ENCODE measurements at regions not wholly inside any gene's neighbourhood (a gene's known extent, or its start where the extent isn't known, plus 50 kb on each side); places are given as distances from the start of the nearest gene placed in this dataset.

- FAIRE-seq: no peak
Observed at GRCh38 chr10:10489805-10490571, 527.7 kb upstream of the CELF2 start.

GRCh38 chr10:10490581-10490980 is 527.1 kb upstream of the CELF2 start:
- no peak for FAIRE-seq

DNA sequence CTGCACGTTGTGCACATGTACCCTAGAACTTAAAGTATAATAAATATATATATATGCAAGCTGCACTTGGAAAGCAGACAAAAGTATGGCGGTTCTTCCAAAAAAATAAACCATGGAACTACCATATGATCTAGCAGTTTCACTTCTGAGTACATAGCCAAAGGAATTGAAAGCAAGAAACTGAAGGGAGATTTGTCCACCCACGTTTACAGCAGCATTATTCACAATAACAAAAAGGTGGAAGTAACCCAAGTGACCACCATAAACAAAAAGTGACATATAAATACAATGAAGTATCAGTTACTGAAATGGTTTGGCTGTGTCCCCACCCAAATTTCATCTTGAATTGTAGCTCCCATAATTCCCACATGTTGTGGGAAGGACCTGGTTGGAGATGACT is 525.3 kb upstream of the CELF2 start:
- FAIRE-seq: no peak

DNA sequence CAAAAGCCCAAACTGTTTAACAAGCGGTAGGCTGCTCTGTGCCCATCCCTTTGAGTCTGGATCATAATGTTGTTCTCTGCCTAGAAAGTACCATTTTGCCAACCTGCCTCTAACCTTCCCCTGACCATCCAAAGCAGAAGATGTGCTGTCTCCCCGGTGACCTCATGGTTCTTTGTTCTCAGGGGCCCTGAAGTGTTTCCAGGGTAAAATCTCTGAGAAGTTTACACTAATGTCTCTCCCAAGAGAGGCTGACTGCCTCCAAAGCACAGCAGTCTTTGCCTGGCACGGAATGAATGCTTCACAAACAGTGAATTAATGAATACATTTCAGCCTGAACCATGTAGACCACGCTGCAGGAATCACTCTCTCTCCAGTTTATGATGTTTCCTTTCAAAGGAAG is 523.8 kb upstream of the CELF2 start:
- no peak for FAIRE-seq

DNA sequence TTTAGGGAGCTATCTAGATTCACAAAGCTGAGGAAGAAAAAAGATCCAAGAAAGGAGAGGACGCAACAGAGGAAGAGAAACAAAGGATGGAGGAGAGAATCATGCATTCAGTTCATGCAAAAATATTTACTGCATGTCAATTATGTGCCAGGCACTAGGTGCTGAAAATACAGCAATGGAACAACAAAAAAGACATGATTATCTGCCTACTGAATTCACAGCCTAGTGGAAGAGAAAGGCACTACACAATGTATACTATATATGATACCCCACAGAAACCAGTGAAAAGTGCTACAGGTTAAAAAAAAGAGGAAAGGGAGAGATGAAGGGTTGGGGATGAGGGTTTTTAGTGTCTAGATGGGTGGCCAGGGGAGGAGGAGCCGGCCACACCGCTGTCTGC is 520.4 kb upstream of the CELF2 start:
- FAIRE-seq: no peak

GRCh38 chr10:10498781-10499180 is 518.9 kb upstream of the CELF2 start:
- FAIRE-seq: no peak

DNA sequence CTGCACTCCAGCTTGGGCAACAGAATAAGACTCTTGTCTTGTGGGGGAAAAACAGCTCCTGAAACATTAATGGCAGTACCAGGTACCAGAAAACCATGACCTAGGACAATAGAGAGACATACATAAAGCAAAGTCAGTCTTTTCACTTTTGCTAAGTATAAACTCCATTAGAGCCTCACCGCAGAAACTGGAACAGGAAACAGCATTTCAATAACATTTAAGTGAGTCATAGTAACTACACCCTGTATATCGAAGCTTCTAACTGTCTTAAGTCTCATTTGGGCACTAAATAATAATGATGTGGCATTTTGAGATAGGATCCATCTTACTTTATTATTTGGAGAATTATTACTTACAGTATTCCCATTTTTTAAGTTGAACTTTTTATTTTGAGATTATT is 517.8 kb upstream of the CELF2 start:
- FAIRE-seq: no peak

DNA sequence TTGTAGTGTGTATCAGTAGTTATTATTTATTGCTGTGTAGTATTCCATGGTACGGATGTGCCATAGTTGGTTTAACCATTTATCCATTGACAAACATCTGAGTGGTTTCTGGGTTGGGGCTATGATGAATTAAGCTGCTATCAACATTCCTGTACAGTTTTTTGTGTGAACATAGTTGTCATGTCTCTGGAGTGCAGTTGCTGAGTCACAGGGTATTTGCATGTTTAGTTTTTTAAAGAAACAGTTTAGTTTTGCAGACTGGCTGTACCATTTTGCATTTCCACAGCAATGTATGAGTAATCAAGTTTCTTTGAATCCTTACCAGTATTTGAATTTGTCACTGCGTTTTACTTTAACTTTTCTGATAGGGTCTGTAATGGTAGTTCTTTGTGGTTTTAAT is 516.7 kb upstream of the CELF2 start:
- FAIRE-seq: no peak

DNA sequence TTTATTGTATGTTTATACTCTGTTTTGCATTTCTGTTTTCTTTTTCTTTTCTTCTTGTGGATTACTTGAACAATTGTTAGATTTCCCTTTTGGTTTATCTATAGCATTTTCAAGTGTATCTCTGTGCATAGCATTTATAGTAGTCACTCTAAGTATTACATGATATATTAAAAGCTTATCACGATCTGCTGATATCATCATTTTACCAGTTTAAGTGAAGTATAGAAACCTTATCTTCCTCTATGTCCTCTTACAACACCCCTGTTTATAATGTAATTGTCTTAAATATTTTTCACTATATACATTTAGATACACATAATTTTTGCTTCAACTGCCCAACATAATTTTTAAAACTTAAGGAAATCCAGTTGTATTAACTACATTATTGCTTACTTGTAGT is 513.9 kb upstream of the CELF2 start:
- FAIRE-seq: no peak

GRCh38 chr10:10508211-10508610 is 509.5 kb upstream of the CELF2 start:
- FAIRE-seq: no peak

- FAIRE-seq: no peak
Observed at GRCh38 chr10:10510179-10510578, 507.5 kb upstream of the CELF2 start.

DNA sequence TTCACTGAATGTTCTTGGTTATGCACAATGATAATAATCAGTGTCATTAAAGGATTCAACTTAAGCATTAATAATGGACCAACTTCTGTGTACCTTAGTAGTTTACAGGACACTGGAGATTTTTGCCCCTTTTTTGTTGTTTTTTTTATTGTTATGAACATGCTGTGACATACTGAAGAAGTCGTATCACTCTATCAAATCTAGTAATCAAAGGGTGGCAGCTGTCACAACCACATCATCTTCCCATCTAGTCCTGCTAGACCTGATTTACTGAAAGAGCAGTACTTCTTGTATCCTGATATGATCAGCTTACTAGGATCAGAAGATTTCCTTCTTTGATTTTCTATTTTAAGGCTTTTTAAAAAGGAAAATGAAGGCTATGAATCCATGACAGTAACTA is 504.6 kb upstream of the CELF2 start:
- no peak for FAIRE-seq

- no peak for FAIRE-seq
Observed at GRCh38 chr10:10513898-10514297, 503.8 kb upstream of the CELF2 start.

DNA sequence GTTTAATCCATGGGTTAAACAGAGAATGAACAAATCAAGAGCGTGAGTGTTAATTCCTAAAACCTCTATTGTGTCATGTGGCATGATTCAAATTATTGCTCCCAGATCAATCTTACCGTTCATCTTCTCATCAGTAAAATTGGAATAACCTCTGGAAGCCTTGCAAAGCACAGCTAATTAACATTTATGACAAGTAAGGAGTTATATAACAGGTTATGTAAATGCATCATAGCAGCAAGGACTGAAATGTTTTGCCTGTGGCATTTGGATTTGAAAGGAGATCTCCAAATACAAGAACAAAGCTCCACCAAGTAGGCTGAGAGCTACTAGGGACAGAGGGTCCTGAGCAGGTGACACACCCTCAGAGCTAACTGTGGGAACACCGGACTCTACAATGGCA is 502.9 kb upstream of the CELF2 start:
- FAIRE-seq: no peak

GRCh38 chr10:10515479-10516204 is 502.0 kb upstream of the CELF2 start:
- no peak for FAIRE-seq

GRCh38 chr10:10516346-10517130 is 501.1 kb upstream of the CELF2 start:
- FAIRE-seq: no peak

GRCh38 chr10:10517866-10518265 is 499.8 kb upstream of the CELF2 start:
- FAIRE-seq: no peak

GRCh38 chr10:10519674-10520073 is 498.0 kb upstream of the CELF2 start:
- no peak for FAIRE-seq

DNA sequence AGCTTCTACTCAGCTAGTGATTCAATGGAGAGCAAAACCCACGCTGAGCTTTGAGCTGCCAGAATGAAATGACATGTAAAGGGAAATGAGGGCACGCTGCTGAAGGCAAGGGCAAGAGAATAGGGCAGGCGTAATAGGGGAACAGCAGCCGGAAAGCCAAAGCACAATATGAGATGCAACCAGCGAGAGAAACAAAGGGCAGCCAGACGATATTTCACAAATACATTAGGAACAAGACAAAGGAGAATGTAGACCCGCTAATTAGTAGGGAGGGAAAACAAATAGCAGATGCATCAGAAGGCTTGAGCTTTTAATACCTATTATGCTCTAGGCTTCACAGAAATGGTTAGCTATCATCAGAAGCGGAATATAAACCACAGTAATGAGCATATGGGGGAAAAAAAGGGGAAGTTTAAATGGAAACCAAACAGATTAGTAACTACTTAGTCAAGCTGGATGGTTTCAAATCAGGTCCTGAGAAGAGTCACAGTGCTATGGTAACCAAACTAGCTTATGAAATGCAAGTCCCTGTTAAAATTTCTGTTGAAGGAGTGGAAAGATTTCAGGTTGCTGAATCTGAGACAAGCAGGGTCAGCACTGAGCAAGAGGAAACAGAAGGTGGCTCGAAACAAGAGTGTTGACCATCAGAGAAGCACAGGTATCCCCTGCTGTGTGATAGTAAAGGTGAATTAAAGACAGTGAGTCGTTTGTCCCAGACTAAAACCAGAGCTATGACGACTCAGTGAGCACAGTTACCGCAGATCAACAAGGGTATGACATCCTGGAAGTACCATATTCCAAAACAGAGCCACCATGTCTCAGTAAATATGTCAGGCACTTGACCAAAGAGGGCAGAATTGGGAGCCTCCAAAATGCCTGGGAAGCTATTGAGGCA is 496.9 kb upstream of the CELF2 start:
- no peak for FAIRE-seq

- no peak for FAIRE-seq
Observed at GRCh38 chr10:10526846-10527245, 490.8 kb upstream of the CELF2 start.

GRCh38 chr10:10527861-10528562 is 489.7 kb upstream of the CELF2 start:
- FAIRE-seq: no peak

DNA sequence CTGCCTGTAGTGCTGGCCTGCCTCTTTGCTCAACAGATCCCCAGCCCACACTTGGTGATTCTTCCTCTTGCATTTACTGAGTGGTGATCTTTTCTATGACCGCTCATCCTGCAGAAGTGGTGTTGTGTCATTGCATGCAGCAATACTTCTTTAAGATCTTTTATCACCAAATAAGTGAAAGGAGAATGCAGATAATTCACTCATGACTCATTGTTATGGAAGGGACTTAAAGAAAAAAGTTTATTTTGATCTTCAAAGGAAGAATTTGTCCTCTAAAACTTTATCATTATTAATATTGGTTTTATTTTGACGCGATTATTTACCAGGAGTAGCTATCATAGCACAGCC is 489.1 kb upstream of the CELF2 start:
- FAIRE-seq: no peak
